Colonic mucosa (tissue), 4 donors: ENCODE measurements at regions not wholly inside any gene's neighbourhood (a gene's known extent, or its start where the extent isn't known, plus 50 kb on each side); places are given as distances from the start of the nearest gene placed in this dataset.

Source experiments
- DNase-seq: peaks from one replicate; pipeline ENCODE4 v3.0.0-alpha.2; 2020
- H3K27ac ChIP-seq: fragments of 200-600 bp; one replicate; pipeline ENCODE4 v1.8.0; 2021
- H3K27me3 ChIP-seq: fragments of 200-600 bp; one replicate; pipeline ENCODE4 v1.8.0; 2021
- H3K36me3 ChIP-seq: fragments of 200-600 bp; one replicate; pipeline ENCODE4 v1.8.0; 2021
- H3K4me1 ChIP-seq: fragments of 200-600 bp; one replicate; pipeline ENCODE4 v1.8.0; 2021; ENCODE audit warnings: mild to moderate bottlenecking
- H3K4me3 ChIP-seq: fragments of 200-600 bp; one replicate; pipeline ENCODE4 v1.8.0; 2021
- H3K9ac ChIP-seq, 2 donors: one replicate each; pipeline ENCODE4 v1.7.0; 2013; ENCODE audit warnings: control low read depth in 2 of 2, low read depth in 2 of 2, low read length in 2 of 2
- H3K9me3 ChIP-seq: fragments of 200-600 bp; one replicate; pipeline ENCODE4 v1.8.0; 2021
- intact Hi-C: fragments of 100-400 bp; cut with DNase I; formaldehyde crosslinking; loops from one replicate; pipeline ENCODE4 v1.14.1; 2022
- TF ChIP-seq, protein P1 (sequence below): fragments of 200-600 bp; IDR thresholded peaks from one replicate; pipeline ENCODE4 v1.8.0; 2022; ENCODE audit warnings: antibody characterized with exemption, mild to moderate bottlenecking
- donor health status: healthy.
- donor health status: DM: no; HTN: no; CAD: no.
- donor health status: DM: no; HTN: no; CAD: no.

DNA sequence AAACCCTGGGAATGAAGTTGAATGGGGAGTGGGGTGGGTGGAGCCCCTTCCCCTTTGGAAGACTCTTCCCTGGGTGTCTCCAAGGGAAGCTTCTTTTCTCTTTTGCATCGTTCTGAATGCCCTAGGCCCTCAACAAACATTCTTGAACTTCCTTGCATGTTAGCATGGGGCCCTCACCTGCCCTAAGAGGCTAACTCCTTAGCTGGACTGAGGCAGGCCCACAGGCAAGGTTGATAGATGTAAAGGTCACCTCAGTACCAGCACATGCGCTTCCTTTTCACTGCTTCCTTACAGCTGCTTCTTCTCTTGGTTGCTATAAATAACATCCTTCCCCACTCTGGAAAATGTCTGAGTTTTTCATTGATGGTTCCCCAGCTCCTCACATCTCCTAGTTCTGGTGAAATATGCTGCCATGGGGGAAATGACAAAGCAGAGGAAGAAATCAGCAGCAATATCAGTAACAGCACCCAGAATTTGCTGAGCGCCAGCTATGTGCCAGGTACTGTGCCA, 160.6 kb upstream of the FRMD6 start:
- Histone ChIP-seq H3K27me3 (no peaks in the 10 kb centered on the region), H3K9me3 (no peaks in the 10 kb centered on the region), H3K4me1 (no peaks in the 10 kb centered on the region), H3K27ac (no peak overlapping the region), H3K9ac (no peak overlapping the region), H3K4me3 (no peak overlapping the region), H3K36me3 (no peaks in the 10 kb centered on the region)
- intact Hi-C loops, result no loop called here
- TF ChIP-seq, protein P1, sequence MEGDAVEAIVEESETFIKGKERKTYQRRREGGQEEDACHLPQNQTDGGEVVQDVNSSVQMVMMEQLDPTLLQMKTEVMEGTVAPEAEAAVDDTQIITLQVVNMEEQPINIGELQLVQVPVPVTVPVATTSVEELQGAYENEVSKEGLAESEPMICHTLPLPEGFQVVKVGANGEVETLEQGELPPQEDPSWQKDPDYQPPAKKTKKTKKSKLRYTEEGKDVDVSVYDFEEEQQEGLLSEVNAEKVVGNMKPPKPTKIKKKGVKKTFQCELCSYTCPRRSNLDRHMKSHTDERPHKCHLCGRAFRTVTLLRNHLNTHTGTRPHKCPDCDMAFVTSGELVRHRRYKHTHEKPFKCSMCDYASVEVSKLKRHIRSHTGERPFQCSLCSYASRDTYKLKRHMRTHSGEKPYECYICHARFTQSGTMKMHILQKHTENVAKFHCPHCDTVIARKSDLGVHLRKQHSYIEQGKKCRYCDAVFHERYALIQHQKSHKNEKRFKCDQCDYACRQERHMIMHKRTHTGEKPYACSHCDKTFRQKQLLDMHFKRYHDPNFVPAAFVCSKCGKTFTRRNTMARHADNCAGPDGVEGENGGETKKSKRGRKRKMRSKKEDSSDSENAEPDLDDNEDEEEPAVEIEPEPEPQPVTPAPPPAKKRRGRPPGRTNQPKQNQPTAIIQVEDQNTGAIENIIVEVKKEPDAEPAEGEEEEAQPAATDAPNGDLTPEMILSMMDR, result no peak
- no peak for DNase-seq

DNA sequence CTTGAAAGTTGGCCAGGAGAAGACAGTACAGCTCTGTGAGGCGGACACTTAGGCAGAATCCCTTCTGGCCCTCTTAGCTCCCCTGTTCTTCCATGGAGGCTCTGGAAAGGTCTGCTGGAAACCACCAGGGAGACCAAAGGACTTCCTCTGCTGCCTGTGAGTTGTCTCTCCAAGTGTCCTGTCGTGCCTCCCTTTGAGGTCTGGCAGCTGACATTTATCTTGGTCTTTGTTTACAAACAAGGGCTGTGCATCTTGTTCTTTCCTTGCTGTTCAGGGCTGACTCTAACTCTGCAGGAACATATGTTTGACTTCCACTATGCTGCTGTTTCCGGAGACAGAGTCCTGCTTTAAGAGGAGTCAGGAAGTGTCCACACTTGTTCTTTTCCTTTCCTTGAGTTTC, 159.9 kb upstream of the FRMD6 start:
- Histone ChIP-seq H3K4me1 (no peaks in the 10 kb centered on the region), H3K4me3 (no peak overlapping the region), H3K27me3 (no peaks in the 10 kb centered on the region), H3K9ac (no peak overlapping the region), H3K9me3 (no peaks in the 10 kb centered on the region), H3K27ac (no peak overlapping the region), H3K36me3 (no peaks in the 10 kb centered on the region)
- TF ChIP-seq, protein P1, result no peak
- intact Hi-C loops, result no loop called here
- DNase-seq, result no peak

DNA sequence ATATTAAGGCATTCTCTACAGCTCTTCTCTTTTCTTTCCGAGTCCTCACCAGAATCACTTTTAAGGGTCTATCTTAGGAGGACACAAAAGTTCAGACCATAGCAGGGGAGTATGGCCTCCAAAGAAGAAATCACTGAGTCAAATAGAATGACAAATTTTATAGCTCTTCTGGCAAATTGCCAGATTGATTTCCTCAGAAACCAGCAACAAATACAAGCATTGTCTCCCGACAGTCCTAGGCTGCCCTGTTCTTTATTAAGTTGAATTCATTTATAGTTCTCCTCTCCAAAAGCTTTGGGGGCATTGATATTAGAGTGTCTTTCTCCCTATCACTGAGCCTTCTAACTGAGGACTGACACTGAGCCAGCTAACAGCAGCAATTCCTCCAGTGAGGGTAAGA, 156.4 kb upstream of the FRMD6 start:
- Histone ChIP-seq H3K36me3 (no peaks in the 10 kb centered on the region), H3K9me3 (no peaks in the 10 kb centered on the region), H3K4me3 (no peak overlapping the region), H3K27ac (no peak overlapping the region), H3K27me3 (no peaks in the 10 kb centered on the region), H3K4me1 (no peaks in the 10 kb centered on the region), H3K9ac (no peak overlapping the region)
- no peak for DNase-seq
- intact Hi-C loops, result no loop called here
- TF ChIP-seq, protein P1, result no peak

DNA sequence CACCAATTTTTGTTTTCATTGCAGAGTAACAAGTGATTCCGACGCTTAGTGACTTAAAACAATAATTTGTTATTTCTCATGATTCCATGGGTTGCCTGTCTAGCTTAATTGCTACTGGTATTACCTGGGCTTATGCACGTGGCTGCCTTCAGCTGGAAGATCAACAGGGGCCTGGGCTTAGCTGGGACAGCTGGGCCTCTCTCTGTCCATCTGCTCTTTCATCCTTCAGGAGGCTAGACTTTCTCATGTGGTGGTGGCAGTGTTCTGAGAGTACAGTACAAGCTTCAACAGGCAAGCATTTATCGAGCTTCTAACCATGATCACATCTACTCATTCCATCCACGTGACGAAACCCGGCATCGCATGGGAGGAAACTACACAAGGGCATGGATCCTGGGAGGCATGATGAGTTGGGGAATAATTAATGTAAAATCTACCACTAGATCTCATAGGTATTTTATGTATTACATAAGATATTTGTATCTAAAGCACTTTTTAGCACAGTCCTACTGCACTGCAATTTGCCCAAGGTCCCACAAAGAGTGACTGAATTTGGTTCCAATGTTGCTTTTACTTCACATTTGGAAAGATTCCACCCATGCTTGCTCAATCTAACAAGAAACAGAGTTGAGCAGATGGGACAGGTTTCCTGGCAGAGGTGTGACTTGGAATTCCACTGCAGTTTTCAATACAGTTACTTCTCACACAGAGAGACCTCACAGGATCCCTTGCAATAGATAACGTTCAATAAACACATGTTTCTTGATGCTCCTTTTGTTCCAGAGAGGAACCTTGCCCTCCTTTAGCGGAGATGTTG, 153.1 kb upstream of the FRMD6 start:
- Histone ChIP-seq H3K9ac (no peak overlapping the region), H3K36me3 (no peaks in the 10 kb centered on the region)
- intact Hi-C loops, result no loop called here

DNA sequence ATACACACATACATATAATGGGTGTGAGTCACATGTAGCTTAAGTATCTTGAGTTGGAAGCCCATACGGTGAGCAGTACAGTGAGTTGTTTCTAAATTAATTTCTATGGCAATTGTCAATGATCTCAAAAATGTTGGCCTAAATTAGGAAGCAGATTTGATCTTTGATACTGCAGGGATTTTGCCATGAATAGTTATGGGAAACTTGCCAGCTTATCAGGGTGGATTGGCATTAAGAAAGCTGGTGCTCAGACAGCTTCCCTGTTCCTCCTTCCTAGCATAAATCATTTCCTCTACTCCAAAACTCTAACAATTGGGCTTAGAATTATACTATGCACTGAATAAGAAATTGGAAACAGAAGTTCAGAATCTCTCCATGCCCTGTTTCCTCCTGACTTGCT, 150.9 kb upstream of the FRMD6 start:
- TF ChIP-seq, protein P1, result no peak
- no peaks in the 10 kb centered on the region for H3K27me3 ChIP-seq
- H3K9ac ChIP-seq, result no peak overlapping the region
- H3K4me1 ChIP-seq, result no peaks in the 10 kb centered on the region
- intact Hi-C loops, result no loop called here
- no peaks in the 10 kb centered on the region for H3K9me3 ChIP-seq
- DNase-seq, result no peak
- no peak overlapping the region for H3K27ac ChIP-seq
- H3K36me3 ChIP-seq, result no peaks in the 10 kb centered on the region
- H3K4me3 ChIP-seq, result no peak overlapping the region

More for the DNA sequence above, 153.1 kb upstream of the FRMD6 start:
- Histone ChIP-seq H3K27ac (no peak overlapping the region), H3K27me3 (no peaks in the 10 kb centered on the region), H3K9me3 (no peaks in the 10 kb centered on the region), H3K4me1 (no peaks in the 10 kb centered on the region), H3K4me3 (no peak overlapping the region)
- no peak for DNase-seq
- TF ChIP-seq, protein P1, result no peak
